ENCODE measurements at regions not wholly inside any gene's neighbourhood (a gene's known extent, or its start where the extent isn't known, plus 50 kb on each side); places are given as distances from the start of the nearest gene placed in this dataset.

GRCh38 chr7:18081617-18082016 lies 54.0 kb upstream of the PRPS1L1 start:
- Mint-ChIP-seq H3K27me3 (ENCODE audit: low read depth) (peaks cover 15% of the 10 kb centered on the region), H3K36me3 (peaks cover 19% of the 10 kb centered on the region), H3K4me3 (no peak overlapping the region), H3K27ac (no peak overlapping the region), H3K4me1 (peaks cover 7% of the 10 kb centered on the region), H3K9me3 (peaks cover 57% of the 10 kb centered on the region)
- no peak for TF ChIP-seq CTCF (IDR thresholded peaks at IDR 0.05; ENCODE audit: unreplicated experiment)
- DNase-seq (ENCODE audit: low spot score in 2 of 2, unreplicated experiment in 2 of 2) = no peak

GRCh38 chr7:18082169-18082568 lies 54.5 kb upstream of the PRPS1L1 start:
- peaks cover 18% of the 10 kb centered on the region for H3K27me3 Mint-ChIP-seq (ENCODE audit: low read depth)
- TF ChIP-seq CTCF (IDR thresholded peaks at IDR 0.05; ENCODE audit: unreplicated experiment) = no peak
- H3K9me3 Mint-ChIP-seq = peaks cover 52% of the 10 kb centered on the region
- peaks cover 7% of the 10 kb centered on the region for H3K4me1 Mint-ChIP-seq
- H3K27ac Mint-ChIP-seq = no peak overlapping the region
- no peak for DNase-seq (ENCODE audit: low spot score in 2 of 2, unreplicated experiment in 2 of 2)
- peaks cover 19% of the 10 kb centered on the region for H3K36me3 Mint-ChIP-seq
- H3K4me3 Mint-ChIP-seq = no peak overlapping the region

GRCh38 chr7:18086165-18087025 lies 58.7 kb upstream of the PRPS1L1 start:
- peaks cover 27% of the 10 kb centered on the region for H3K27me3 Mint-ChIP-seq (ENCODE audit: low read depth)
- peaks cover 23% of the 10 kb centered on the region for H3K4me1 Mint-ChIP-seq
- H3K36me3 Mint-ChIP-seq = peaks cover 15% of the 10 kb centered on the region
- H3K9me3 Mint-ChIP-seq = peaks cover 17% of the 10 kb centered on the region
- no peak overlapping the region for H3K27ac Mint-ChIP-seq
- H3K4me3 Mint-ChIP-seq = peak overlapping the region; percentile 86
- no peak for TF ChIP-seq CTCF (IDR thresholded peaks at IDR 0.05; ENCODE audit: unreplicated experiment)
- DNase-seq (ENCODE audit: low spot score in 2 of 2, unreplicated experiment in 2 of 2) = peak in 1 of 2 experiments; percentile 54

- TF ChIP-seq CTCF (IDR thresholded peaks at IDR 0.05; ENCODE audit: unreplicated experiment) = no peak
- peaks cover 9% of the 10 kb centered on the region for H3K9me3 Mint-ChIP-seq
- H3K27ac Mint-ChIP-seq = peak overlapping the region; percentile 19
- peak overlapping the region; percentile 86 for H3K4me3 Mint-ChIP-seq
- H3K36me3 Mint-ChIP-seq = peaks cover 10% of the 10 kb centered on the region
- DNase-seq (ENCODE audit: low spot score in 2 of 2, unreplicated experiment in 2 of 2) = peak in 1 of 2 experiments; percentile 45
- H3K4me1 Mint-ChIP-seq = peaks cover 23% of the 10 kb centered on the region
- H3K27me3 Mint-ChIP-seq (ENCODE audit: low read depth) = peaks cover 27% of the 10 kb centered on the region
These were observed 59.5 kb upstream of the PRPS1L1 start for GRCh38 chr7:18087026-18087686.

GRCh38 chr7:18087687-18088078 lies 60.0 kb upstream of the PRPS1L1 start:
- Mint-ChIP-seq H3K27me3 (ENCODE audit: low read depth) (peaks cover 27% of the 10 kb centered on the region), H3K4me1 (peaks cover 23% of the 10 kb centered on the region), H3K36me3 (peaks cover 8% of the 10 kb centered on the region), H3K27ac (peak overlapping the region; percentile 19), H3K9me3 (peaks cover 9% of the 10 kb centered on the region), H3K4me3 (peak overlapping the region; percentile 86)
- peak in 1 of 2 experiments; percentile 41 for DNase-seq (ENCODE audit: low spot score in 2 of 2, unreplicated experiment in 2 of 2)
- TF ChIP-seq CTCF (IDR thresholded peaks at IDR 0.05; ENCODE audit: unreplicated experiment) = no peak
